ENCODE measurements at regions not wholly inside any gene's neighbourhood (a gene's known extent, or its start where the extent isn't known, plus 50 kb on each side); places are given as distances from the start of the nearest gene placed in this dataset.
A peak's percentile ranks its signal among the peaks of the same experiment; 100 is the strongest.

GRCh38 chr2:88351249-88351601, 101.3 kb downstream of the FOXI3 start:
- H2AFZ ChIP-seq, result no peak overlapping the region
- H3K9ac ChIP-seq, result no peak overlapping the region
- no peaks in the 10 kb centered on the region for H3K27me3 ChIP-seq (ENCODE audit: control insufficient read depth, insufficient read depth, low read length)

GRCh38 chr2:88350331-88351248, 101.9 kb downstream of the FOXI3 start:
- Histone ChIP-seq H3K79me2 (no peaks in the 10 kb centered on the region), H3K9me3 (ENCODE audit: control insufficient read depth, low read length) (no peaks in the 10 kb centered on the region), H3K4me3 (ENCODE audit: low read depth, low read length) (peak overlapping the region; percentile 37), H3K36me3 (ENCODE audit: control insufficient read depth, insufficient read depth, low read length) (no peaks in the 10 kb centered on the region), H3K4me2 (ENCODE audit: low read length) (peak overlapping the region; percentile 78), H3K27ac (no peak overlapping the region), H2AFZ (peak overlapping the region; percentile 30), H3K9ac (no peak overlapping the region), H3K4me1 (no peaks in the 10 kb centered on the region), H3K27me3 (ENCODE audit: control insufficient read depth, insufficient read depth, low read length) (no peaks in the 10 kb centered on the region)
- TF ChIP-seq CTCF (IDR thresholded peaks at IDR 0.05), result peak; percentile 6

More at GRCh38 chr2:88351249-88351601, 101.3 kb downstream of the FOXI3 start:
- Histone ChIP-seq H3K9me3 (ENCODE audit: control insufficient read depth, low read length) (no peaks in the 10 kb centered on the region), H3K4me2 (ENCODE audit: low read length) (no peak overlapping the region), H3K79me2 (no peaks in the 10 kb centered on the region), H3K4me1 (no peaks in the 10 kb centered on the region), H3K4me3 (ENCODE audit: low read depth, low read length) (peak overlapping the region; percentile 37), H3K36me3 (ENCODE audit: control insufficient read depth, insufficient read depth, low read length) (no peaks in the 10 kb centered on the region), H3K27ac (no peak overlapping the region)
- TF ChIP-seq CTCF (IDR thresholded peaks at IDR 0.05), result no peak

- H3K4me1 ChIP-seq, result no peaks in the 10 kb centered on the region
- no peaks in the 10 kb centered on the region for H3K79me2 ChIP-seq
- no peak overlapping the region for H3K4me3 ChIP-seq (ENCODE audit: low read depth, low read length)
- no peak overlapping the region for H3K9ac ChIP-seq
- no peaks in the 10 kb centered on the region for H3K9me3 ChIP-seq (ENCODE audit: control insufficient read depth, low read length)
- no peak overlapping the region for H3K4me2 ChIP-seq (ENCODE audit: low read length)
- no peaks in the 10 kb centered on the region for H3K27me3 ChIP-seq (ENCODE audit: control insufficient read depth, insufficient read depth, low read length)
- H2AFZ ChIP-seq, result no peak overlapping the region
- no peaks in the 10 kb centered on the region for H3K36me3 ChIP-seq (ENCODE audit: control insufficient read depth, insufficient read depth, low read length)
- no peak overlapping the region for H3K27ac ChIP-seq
- TF ChIP-seq CTCF (IDR thresholded peaks at IDR 0.05), result no peak
Observed at GRCh38 chr2:88345842-88346241, 106.7 kb downstream of the FOXI3 start.

GRCh38 chr2:88342749-88343148, 109.7 kb downstream of the FOXI3 start:
- TF ChIP-seq CTCF (IDR thresholded peaks at IDR 0.05), result no peak
- H3K27ac ChIP-seq, result no peak overlapping the region
- H3K79me2 ChIP-seq, result no peaks in the 10 kb centered on the region
- no peak overlapping the region for H3K4me3 ChIP-seq (ENCODE audit: low read depth, low read length)
- no peaks in the 10 kb centered on the region for H3K36me3 ChIP-seq (ENCODE audit: control insufficient read depth, insufficient read depth, low read length)
- no peak overlapping the region for H2AFZ ChIP-seq
- H3K9ac ChIP-seq, result no peak overlapping the region
- H3K27me3 ChIP-seq (ENCODE audit: control insufficient read depth, insufficient read depth, low read length), result no peaks in the 10 kb centered on the region
- no peak overlapping the region for H3K4me2 ChIP-seq (ENCODE audit: low read length)
- no peaks in the 10 kb centered on the region for H3K9me3 ChIP-seq (ENCODE audit: control insufficient read depth, low read length)
- no peaks in the 10 kb centered on the region for H3K4me1 ChIP-seq

- Histone ChIP-seq H3K36me3 (ENCODE audit: control insufficient read depth, insufficient read depth, low read length) (no peaks in the 10 kb centered on the region), H3K9me3 (ENCODE audit: control insufficient read depth, low read length) (no peaks in the 10 kb centered on the region), H2AFZ (no peak overlapping the region), H3K9ac (no peak overlapping the region), H3K4me1 (no peaks in the 10 kb centered on the region), H3K27ac (no peak overlapping the region), H3K27me3 (ENCODE audit: control insufficient read depth, insufficient read depth, low read length) (no peaks in the 10 kb centered on the region), H3K4me3 (ENCODE audit: low read depth, low read length) (no peak overlapping the region), H3K79me2 (no peaks in the 10 kb centered on the region), H3K4me2 (ENCODE audit: low read length) (no peak overlapping the region)
- TF ChIP-seq CTCF (IDR thresholded peaks at IDR 0.05), result no peak
Observed at GRCh38 chr2:88334418-88334817, 118.1 kb downstream of the FOXI3 start.
